NOMO-1 treated with dmso at 0.1 percent for 144 hours (cell line): ENCODE measurements at regions not wholly inside any gene's neighbourhood (a gene's known extent, or its start where the extent isn't known, plus 50 kb on each side); places are given as distances from the start of the nearest gene placed in this dataset.

Experiments used
- DNase-seq: peaks from one replicate; lab custom pipeline; 2025; ENCODE audit not compliant: unreplicated experiment; lab: John Stamatoyannopoulos, UW

- no peak for DNase-seq
Observed at GRCh38 chr2:193556766-193557470, 1362.2 kb upstream of the TMEFF2 start.

DNA sequence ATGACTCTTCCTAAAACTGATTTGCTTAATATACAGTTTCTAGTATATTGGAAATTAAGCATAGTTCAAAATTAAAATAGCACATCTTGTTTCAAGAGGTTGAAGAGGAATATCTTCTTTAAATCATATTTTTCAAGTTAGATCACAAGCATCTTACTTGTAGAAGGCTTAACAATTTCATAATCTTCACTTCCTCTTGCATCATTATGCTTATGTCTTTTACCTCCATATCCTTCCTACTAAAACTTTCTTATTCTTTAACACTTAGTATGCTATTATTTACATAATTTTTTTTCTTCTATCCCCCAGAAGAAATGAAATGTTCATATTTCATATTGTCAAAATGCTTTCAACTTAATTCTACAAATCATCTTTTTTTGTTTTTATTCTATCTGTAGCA is 1354.9 kb upstream of the TMEFF2 start:
- no peak for DNase-seq

DNA sequence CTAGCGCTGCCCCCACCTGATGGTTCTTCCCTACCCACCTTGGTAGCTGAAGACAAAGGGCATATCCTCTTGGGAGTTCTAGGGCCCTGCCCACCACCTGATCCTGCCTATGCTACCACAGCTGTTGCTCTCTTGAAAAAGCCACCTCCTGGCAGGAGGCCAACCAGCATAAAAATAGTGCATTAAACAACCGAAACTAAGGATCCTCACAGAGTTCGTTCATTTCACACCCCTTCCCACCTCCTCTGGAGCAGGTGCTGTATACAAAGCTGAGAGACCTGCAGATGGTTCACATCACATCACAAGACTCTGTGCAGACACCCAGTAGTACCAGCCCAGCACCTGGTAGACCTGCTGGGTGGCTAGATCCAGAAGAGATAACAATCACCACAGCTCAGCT is 1348.0 kb upstream of the TMEFF2 start:
- DNase-seq, result no peak

GRCh38 chr2:193539188-193539587 is 1344.5 kb upstream of the TMEFF2 start:
- DNase-seq, result no peak

DNA sequence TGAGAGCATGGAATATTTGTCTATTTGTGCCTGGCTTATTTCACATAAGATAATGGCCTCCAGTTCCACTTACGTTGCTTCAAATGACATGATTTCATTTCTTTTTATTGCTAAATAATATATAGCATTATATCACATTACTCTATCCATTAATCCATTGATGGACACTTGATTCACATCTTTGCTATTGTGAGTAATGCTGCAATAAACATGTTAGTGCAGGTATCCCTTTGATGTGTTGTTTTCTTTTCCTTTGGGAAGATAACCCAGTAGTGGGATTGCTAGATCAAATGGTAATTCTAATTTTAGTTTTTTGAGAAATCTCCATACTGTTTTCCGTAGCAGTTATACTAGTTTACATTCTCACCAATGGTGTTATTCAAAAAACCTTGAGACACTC is 1343.3 kb upstream of the TMEFF2 start:
- no peak for DNase-seq

GRCh38 chr2:193537531-193537930 is 1342.8 kb upstream of the TMEFF2 start:
- no peak for DNase-seq

- DNase-seq, result no peak
Observed at GRCh38 chr2:193528458-193528857, 1333.7 kb upstream of the TMEFF2 start.

DNA sequence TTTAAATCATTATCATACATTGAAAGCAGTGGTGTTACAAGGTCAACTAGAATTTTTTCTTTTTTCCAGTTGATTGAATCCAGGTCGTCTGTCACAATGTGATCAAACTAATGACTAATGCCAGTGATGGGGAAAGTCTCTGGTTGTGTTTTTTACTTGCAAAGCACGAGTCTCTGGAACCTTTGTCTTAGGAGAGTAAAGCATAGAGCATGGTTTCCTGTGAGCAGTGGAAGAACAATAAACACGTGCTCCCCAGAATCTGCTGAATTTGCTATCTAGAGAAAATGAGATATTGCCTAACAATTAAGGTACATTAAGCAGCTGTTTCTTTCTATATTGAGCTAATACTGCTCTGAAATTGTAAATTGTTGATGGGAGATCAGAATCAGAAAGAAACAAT is 1332.4 kb upstream of the TMEFF2 start:
- DNase-seq, result no peak

DNA sequence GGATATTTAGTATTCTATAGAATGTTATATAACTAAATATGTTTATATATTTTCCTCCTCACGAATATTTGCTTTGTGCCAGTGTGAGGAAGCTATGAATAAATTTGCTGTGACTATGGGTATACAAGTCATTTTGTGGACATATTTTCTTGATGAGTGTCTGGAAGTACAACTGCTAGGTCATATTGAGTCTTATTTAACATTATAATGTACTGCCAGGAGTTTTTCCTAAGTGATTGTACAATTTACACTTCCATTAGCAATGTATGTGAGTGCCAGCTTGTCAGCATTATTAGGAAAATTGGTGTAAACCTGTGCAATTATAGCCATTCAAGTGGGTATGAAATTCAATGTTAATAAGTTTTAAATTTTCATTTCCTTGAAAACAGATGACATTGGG is 1328.9 kb upstream of the TMEFF2 start:
- DNase-seq, result no peak

DNA sequence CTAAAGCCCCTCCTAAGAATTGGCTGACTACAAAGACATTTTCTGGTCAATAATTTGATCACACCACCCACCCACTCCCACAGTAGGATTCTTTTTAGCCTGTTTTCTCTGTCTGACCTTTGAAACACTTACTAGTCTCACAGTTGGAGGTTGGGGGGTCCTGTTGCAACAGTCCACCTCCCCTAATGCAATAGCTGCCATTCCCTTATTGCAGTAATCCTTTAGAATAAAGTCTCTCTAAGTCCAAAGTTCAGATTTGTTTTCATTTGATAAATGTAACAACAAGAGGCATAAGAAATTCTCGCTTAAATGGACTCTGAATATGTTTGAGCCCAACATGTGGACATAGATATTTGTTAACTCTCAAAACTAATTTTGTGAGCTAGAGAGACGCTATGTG is 1326.8 kb upstream of the TMEFF2 start:
- DNase-seq, result no peak

DNA sequence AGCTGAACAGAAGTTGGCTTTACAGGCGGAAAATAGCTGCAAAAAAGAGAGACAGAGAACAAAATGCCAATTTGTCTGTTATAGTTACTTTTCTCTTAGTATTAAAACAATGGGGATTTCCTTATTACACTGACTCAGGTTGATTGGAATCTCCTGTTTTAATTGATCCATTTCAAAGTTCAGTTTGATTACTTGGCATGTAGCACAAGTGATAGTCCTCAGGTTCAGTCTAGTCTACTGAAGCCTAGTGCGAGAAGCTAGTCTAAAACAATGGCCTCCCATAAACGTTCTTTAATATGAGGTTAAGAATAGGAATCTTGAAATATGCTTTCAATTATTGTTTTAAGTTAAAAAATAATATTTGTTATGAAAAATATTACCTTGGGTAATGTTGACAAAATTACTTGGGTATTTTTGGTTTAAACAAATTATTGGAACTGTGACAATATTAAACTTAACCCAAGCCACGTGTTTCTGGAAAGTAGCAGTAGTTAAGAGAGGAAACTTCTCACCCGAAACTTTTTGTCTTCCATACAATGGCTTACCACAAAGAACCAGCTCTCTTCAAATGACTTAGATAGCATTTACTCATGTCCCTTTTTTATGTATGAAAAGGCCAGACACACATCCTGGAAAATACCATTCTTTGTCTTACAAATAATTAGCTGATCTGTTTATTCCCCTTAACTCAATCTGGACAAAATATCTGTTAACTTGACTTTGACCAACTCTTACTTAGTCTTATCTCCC is 1326.2 kb upstream of the TMEFF2 start:
- no peak for DNase-seq

DNA sequence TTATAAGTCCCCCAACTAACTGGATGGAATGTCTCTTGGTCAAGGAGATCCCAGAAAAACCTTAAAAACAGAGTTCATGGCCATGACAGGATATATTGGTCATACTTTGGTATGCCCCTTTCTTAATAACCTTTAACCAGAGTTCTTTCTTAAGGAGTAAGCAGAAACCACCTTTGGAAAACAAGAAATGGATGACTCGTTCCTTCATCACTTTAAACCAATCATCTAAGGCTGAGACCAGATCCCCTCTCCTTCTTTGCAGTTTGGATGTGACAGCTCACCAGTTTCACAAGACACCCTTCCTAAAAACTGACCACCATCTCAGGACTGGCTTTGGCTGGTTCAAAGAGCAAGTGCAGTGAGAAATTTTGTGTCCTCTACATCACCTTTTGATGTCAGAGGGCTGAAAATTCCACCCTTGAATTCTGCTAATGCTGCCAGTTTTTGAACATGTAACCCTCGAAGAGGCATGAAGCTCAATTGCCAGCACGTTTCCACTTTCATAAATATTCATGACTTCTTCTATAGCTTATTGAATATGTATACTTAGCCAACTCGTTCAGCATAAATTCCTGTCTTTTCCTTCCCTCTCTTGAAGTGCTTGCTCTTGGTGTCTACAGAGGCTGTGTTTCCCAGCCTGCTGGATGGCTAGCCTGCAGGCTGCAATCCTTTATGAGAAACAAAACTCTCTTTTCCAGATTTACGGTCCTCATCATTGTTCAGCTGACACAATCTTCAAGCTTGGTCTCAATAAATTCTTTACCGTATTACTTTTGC is 1323.5 kb upstream of the TMEFF2 start:
- DNase-seq, result no peak

DNA sequence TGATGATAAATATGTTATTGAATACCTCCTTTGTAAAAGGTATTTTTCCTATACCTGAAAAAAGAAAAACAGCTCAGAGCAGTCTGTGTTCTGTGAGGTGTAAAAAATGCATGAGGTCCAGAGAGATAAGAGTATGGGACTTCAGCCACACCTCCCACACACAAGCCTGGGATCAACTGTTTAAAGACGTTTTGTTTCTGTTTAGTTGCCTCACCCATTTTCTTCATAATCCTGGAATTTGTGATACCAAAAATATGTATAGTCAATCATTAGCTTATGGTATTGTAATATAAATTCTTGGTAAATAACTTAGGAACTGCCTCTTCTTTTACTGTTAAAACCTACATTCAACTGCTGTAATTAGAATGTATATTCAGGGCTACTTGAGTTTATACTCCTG is 1322.9 kb upstream of the TMEFF2 start:
- DNase-seq, result no peak

- DNase-seq, result no peak
Observed at GRCh38 chr2:193506035-193506434, 1311.3 kb upstream of the TMEFF2 start.

DNA sequence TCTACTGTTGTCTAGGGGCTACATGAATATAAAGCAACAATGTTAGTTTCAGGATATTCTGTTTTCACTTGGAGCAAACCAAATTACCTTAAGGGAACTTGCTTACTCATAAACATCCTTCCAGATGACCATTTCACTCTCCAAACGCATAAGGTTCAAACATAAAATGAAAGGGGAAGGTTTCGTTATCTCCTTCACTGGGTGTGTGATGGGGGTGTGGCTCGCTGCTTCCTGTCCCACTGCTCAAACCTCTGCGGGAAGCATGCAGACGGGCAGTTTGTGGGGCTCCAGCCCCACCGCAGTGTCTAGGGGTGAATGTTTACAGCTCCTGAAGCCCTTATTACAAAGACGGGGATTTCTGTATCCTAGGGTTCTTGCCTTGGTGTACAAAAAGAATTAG is 1310.9 kb upstream of the TMEFF2 start:
- DNase-seq, result no peak

- no peak for DNase-seq
Observed at GRCh38 chr2:193502363-193503035, 1307.8 kb upstream of the TMEFF2 start.

DNA sequence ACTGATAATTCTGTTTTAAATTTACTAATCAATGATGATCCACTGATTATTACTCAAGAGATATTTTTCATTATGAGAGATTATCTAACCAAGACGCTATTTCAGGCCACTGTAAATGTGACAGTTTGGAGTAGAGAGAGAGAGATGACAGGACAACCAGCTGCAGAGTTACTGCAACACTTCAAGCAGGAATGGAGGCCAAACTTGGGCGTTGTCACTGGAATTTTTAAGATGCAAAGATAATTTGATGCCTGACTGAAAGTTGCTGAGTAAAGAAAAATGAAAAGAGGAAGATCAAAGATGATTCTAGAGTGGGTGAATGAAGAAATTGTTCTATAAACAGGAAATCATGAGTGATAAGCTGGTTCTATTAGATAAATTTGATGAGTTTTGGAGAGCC is 1302.1 kb upstream of the TMEFF2 start:
- no peak for DNase-seq

GRCh38 chr2:193482557-193482956 is 1287.8 kb upstream of the TMEFF2 start:
- no peak for DNase-seq

GRCh38 chr2:193480187-193480586 is 1285.5 kb upstream of the TMEFF2 start:
- DNase-seq, result no peak

DNA sequence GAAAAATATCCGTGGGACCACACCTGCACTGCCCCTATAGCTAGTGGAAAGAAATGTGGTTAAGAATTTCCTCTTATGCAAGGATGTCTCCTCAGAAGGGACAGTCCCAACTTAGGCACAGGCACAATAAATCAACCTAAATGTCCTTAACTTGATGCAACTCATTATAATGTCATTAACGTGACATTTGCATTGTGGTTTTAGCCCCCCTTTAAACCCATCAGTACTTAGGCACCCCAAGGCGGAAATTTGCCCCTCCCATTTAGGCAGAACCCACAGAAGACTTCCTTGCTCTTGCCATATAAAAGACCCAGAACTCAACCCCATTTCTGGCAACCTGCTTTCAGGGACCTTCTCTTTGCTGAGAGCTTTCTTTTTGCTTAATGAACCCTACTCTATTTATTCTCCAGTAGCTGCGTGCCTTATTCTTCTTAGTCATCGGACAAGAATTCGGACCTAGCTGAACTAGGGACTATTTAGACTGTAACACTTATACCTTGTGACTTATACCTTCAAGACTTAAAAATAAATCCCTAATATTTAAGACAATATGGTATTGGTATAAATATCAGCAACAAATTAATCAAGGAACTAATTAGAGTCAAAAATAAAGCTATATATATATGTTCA is 1281.6 kb upstream of the TMEFF2 start:
- peak; percentile 23 for DNase-seq

- DNase-seq, result no peak
Observed at GRCh38 chr2:193475038-193475437, 1280.3 kb upstream of the TMEFF2 start.
